ENCODE measurements at regions not wholly inside any gene's neighbourhood (a gene's known extent, or its start where the extent isn't known, plus 50 kb on each side); places are given as distances from the start of the nearest gene placed in this dataset.

GRCh38 chr5:129405222-129405621, 54.9 kb upstream of the ADAMTS19 start:
- DNase-seq (ENCODE audit: low spot score): no peak

GRCh38 chr5:129406440-129406839, 53.7 kb upstream of the ADAMTS19 start:
- no peak for DNase-seq (ENCODE audit: low spot score)

Measured in COLO829 (cell line).